ENCODE measurements at regions not wholly inside any gene's neighbourhood (a gene's known extent, or its start where the extent isn't known, plus 50 kb on each side); places are given as distances from the start of the nearest gene placed in this dataset.

GRCh38 chr2:107618769-107619168 lies 207.9 kb upstream of the RGPD4 start:
- Histone ChIP-seq H3K4me1 (no peaks in the 10 kb centered on the region), H3K27ac (no peak overlapping the region), H3K36me3 (ENCODE audit: insufficient read depth in 1 of 2, low read depth in 1 of 2) (no peaks in the 10 kb centered on the region), H3K4me3 (no peak overlapping the region), H3K27me3 (ENCODE audit: insufficient read depth in 3 of 3, low read length in 2 of 3) (no peaks in the 10 kb centered on the region), H3K9me3 (no peaks in the 10 kb centered on the region)
- no peak for DNase-seq
- ATAC-seq: no peak
- TF ChIP-seq CTCF (IDR thresholded peaks at IDR 0.05): no peak
- intact Hi-C loops (cut with DNase I): no loop called here

- intact Hi-C loops (cut with DNase I): no loop called here
- Histone ChIP-seq H3K4me1 (no peaks in the 10 kb centered on the region), H3K27me3 (ENCODE audit: insufficient read depth in 3 of 3, low read length in 2 of 3) (no peaks in the 10 kb centered on the region), H3K36me3 (ENCODE audit: insufficient read depth in 1 of 2, low read depth in 1 of 2) (no peaks in the 10 kb centered on the region), H3K9me3 (no peaks in the 10 kb centered on the region), H3K4me3 (no peak overlapping the region), H3K27ac (no peak overlapping the region)
- no peak for TF ChIP-seq CTCF (IDR thresholded peaks at IDR 0.05)
- ATAC-seq (no peak), DNase-seq (no peak)
- WGBS, 3 donors: 43 to 59% (median 50%) methylated on average over 5 of the region's 5 CpGs
Observed at GRCh38 chr2:107621186-107622165, 205.2 kb upstream of the RGPD4 start.

GRCh38 chr2:107622741-107623310 lies 203.9 kb upstream of the RGPD4 start:
- DNase-seq (no peak), ATAC-seq (no peak)
- Histone ChIP-seq H3K4me1 (no peaks in the 10 kb centered on the region), H3K27me3 (ENCODE audit: insufficient read depth in 3 of 3, low read length in 2 of 3) (no peaks in the 10 kb centered on the region), H3K4me3 (no peak overlapping the region), H3K36me3 (ENCODE audit: insufficient read depth in 1 of 2, low read depth in 1 of 2) (no peaks in the 10 kb centered on the region), H3K9me3 (peaks cover 10% of the 10 kb centered on the region), H3K27ac (no peak overlapping the region)
- WGBS, 3 donors: 58 to 60% (median 59%) methylated on average over 4 of the region's 4 CpGs
- intact Hi-C loops (cut with DNase I): no loop called here
- TF ChIP-seq CTCF (IDR thresholded peaks at IDR 0.05): no peak

- H3K27me3 ChIP-seq (ENCODE audit: insufficient read depth in 3 of 3, low read length in 2 of 3): no peaks in the 10 kb centered on the region
- ATAC-seq: no peak
- H3K4me3 ChIP-seq: no peak overlapping the region
- TF ChIP-seq CTCF (IDR thresholded peaks at IDR 0.05): no peak
- peaks cover 11% of the 10 kb centered on the region for H3K9me3 ChIP-seq
- H3K4me1 ChIP-seq: no peaks in the 10 kb centered on the region
- no peak for DNase-seq
- H3K27ac ChIP-seq: no peak overlapping the region
- intact Hi-C loops (cut with DNase I): no loop called here
- no peaks in the 10 kb centered on the region for H3K36me3 ChIP-seq (ENCODE audit: insufficient read depth in 1 of 2, low read depth in 1 of 2)
Observed at GRCh38 chr2:107625982-107626381, 200.7 kb upstream of the RGPD4 start.

Data from psoas muscle (tissue), 7 donors.